ENCODE measurements at regions not wholly inside any gene's neighbourhood (a gene's known extent, or its start where the extent isn't known, plus 50 kb on each side); places are given as distances from the start of the nearest gene placed in this dataset.
A peak's percentile ranks its signal among the peaks of the same experiment; 100 is the strongest.

DNA sequence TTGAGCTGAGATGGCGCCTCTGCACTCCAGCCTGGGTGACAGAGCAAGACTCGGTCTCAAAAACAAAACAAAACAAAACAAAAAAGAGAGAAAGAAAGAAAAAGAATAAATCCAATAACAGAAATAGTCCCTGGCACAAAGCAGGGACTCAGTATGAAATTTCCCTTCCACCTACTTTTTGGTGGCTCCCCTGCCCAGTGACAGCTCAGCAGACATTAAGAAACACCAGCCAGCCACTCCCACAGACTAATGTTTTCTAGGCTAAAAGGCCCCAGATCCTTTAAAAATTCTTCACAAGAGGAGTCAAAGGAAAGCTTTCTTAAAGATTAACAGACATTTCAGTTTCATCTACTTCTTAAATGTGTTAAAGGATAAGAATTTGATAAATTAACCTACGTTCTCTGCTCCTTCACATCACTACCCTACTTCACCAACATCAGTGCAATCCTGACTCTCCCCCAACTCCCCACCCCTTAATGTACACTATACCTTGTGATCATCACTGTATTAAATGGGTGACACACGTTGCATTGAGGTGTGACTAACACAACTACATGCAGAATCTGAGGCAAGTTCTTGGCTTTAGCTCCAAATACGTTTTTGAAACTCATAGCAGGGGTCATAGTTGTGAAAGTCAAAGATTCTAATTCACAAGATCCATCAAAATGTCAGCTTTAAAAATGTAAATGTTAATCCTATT is 114.5 kb upstream of the CAV2 start:
- no peak overlapping the region for H3K4me3 ChIP-seq
- H3K27ac ChIP-seq (ENCODE audit: low read depth in 1 of 2, low read length in 1 of 2): no peak overlapping the region
- DNase-seq (no peak), ATAC-seq (ENCODE audit: insufficient read depth, low FRiP score) (peak; percentile 19)
- no peaks in the 10 kb centered on the region for H3K9me3 ChIP-seq (ENCODE audit: control insufficient read depth in 4 of 4, insufficient read depth in 3 of 4, low read length in 3 of 4)
- H3K36me3 ChIP-seq (ENCODE audit: control insufficient read depth in 4 of 4, insufficient read depth in 4 of 4, low read length in 4 of 4): no peaks in the 10 kb centered on the region
- TF ChIP-seq, protein P1, sequence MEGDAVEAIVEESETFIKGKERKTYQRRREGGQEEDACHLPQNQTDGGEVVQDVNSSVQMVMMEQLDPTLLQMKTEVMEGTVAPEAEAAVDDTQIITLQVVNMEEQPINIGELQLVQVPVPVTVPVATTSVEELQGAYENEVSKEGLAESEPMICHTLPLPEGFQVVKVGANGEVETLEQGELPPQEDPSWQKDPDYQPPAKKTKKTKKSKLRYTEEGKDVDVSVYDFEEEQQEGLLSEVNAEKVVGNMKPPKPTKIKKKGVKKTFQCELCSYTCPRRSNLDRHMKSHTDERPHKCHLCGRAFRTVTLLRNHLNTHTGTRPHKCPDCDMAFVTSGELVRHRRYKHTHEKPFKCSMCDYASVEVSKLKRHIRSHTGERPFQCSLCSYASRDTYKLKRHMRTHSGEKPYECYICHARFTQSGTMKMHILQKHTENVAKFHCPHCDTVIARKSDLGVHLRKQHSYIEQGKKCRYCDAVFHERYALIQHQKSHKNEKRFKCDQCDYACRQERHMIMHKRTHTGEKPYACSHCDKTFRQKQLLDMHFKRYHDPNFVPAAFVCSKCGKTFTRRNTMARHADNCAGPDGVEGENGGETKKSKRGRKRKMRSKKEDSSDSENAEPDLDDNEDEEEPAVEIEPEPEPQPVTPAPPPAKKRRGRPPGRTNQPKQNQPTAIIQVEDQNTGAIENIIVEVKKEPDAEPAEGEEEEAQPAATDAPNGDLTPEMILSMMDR (IDR thresholded peaks at IDR 0.05; ENCODE audit: control extremely low read depth, extremely low read depth): no peak
- no peak overlapping the region for H3K9ac ChIP-seq (ENCODE audit: insufficient read depth in 1 of 2, low read length in 2 of 2)
- peaks cover 0 to 19% (median 9%) of the 10 kb centered on the region in 5 donors for H3K4me1 ChIP-seq (ENCODE audit: control insufficient read depth in 5 of 5, insufficient read depth in 5 of 5, low read length in 5 of 5)
- no peaks in the 10 kb centered on the region for H3K27me3 ChIP-seq (ENCODE audit: control insufficient read depth in 3 of 3, insufficient read depth in 3 of 3, low read length in 2 of 3)
- WGBS, 2 donors: 80 to 84% methylated on average over 5 of the region's 5 CpGs

DNA sequence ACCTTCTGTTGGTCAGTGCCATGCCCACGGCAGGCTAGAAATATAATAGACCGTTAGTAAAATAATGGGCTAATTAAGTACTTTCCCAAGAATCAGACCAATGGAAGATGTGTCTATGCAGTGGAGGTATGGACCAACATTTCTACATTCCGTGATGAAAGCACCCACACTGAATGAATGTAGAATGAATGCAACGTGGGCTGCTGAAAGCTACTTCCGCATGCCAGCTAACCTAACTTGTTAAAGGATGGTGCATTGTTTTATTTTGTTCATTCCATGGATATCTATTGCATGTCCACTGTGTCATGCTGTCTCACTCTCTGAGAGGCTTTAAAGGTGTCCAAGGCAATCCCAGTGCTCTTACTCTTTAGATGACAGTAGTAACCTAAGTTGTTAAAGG is 112.9 kb upstream of the CAV2 start:
- H3K9me3 ChIP-seq (ENCODE audit: control insufficient read depth in 4 of 4, insufficient read depth in 3 of 4, low read length in 3 of 4): no peaks in the 10 kb centered on the region
- no peak overlapping the region for H3K9ac ChIP-seq (ENCODE audit: insufficient read depth in 1 of 2, low read length in 2 of 2)
- peaks cover 0 to 10% (median 0%) of the 10 kb centered on the region in 5 donors for H3K4me1 ChIP-seq (ENCODE audit: control insufficient read depth in 5 of 5, insufficient read depth in 5 of 5, low read length in 5 of 5)
- TF ChIP-seq, protein P1 (IDR thresholded peaks at IDR 0.05; ENCODE audit: control extremely low read depth, extremely low read depth): no peak
- H3K27ac ChIP-seq (ENCODE audit: low read depth in 1 of 2, low read length in 1 of 2): no peak overlapping the region
- H3K36me3 ChIP-seq (ENCODE audit: control insufficient read depth in 4 of 4, insufficient read depth in 4 of 4, low read length in 4 of 4): no peaks in the 10 kb centered on the region
- no peak overlapping the region for H3K4me3 ChIP-seq
- H3K27me3 ChIP-seq (ENCODE audit: control insufficient read depth in 3 of 3, insufficient read depth in 3 of 3, low read length in 2 of 3): no peaks in the 10 kb centered on the region
- WGBS, 2 donors: 95% methylated on average over 5 of the region's 5 CpGs
- no peak for ATAC-seq (ENCODE audit: insufficient read depth, low FRiP score)
- no peak for DNase-seq

DNA sequence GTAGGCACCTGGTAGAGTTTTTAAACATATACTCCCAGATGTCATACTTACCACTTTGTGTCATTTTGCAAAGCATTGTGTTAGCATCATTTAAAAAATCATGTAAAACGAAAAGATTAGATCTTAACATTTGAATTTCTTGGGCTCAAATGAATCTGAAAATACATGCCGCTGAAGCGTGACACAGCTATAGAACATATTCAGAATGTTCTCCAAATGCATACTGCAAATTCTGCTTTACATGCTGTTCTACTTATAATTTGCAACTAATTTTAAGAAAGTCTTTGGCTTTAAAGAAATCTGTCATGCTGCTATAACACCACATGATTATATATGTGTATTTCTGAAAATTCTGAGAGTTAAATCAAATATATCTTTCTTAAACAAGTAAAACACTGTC is 109.2 kb upstream of the CAV2 start:
- WGBS, 2 donors: 93 to 96% methylated on average over 3 of the region's 3 CpGs
- Histone ChIP-seq H3K4me1 (ENCODE audit: control insufficient read depth in 5 of 5, insufficient read depth in 5 of 5, low read length in 5 of 5) (peaks cover 0 to 10% (median 4%) of the 10 kb centered on the region in 5 donors), H3K9me3 (ENCODE audit: control insufficient read depth in 4 of 4, insufficient read depth in 3 of 4, low read length in 3 of 4) (no peaks in the 10 kb centered on the region), H3K36me3 (ENCODE audit: control insufficient read depth in 4 of 4, insufficient read depth in 4 of 4, low read length in 4 of 4) (no peaks in the 10 kb centered on the region), H3K9ac (ENCODE audit: insufficient read depth in 1 of 2, low read length in 2 of 2) (no peak overlapping the region), H3K4me3 (no peak overlapping the region), H3K27me3 (ENCODE audit: control insufficient read depth in 3 of 3, insufficient read depth in 3 of 3, low read length in 2 of 3) (no peaks in the 10 kb centered on the region), H3K27ac (ENCODE audit: low read depth in 1 of 2, low read length in 1 of 2) (no peak overlapping the region)
- TF ChIP-seq, protein P1 (IDR thresholded peaks at IDR 0.05; ENCODE audit: control extremely low read depth, extremely low read depth): no peak
- ATAC-seq (ENCODE audit: insufficient read depth, low FRiP score) (no peak), DNase-seq (no peak)

DNA sequence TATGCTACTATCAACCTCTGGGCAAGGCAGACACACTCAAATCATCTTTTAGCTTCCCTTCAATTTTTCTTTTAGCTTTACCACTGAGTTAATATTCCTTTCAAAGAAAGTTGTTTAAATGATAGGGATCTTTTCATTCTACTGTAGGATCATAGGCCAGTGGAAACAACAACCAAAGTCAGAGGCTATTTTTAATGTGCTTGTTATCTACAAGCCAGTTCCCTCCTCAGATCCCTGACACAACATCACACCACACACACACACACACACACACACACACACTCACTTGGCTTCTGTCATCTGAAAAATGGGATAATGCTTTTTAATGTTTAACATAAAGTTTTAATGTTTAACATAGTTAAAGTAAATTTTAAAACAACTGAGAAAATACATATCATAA is 106.7 kb upstream of the CAV2 start:
- TF ChIP-seq, protein P1 (IDR thresholded peaks at IDR 0.05; ENCODE audit: control extremely low read depth, extremely low read depth): no peak
- H3K4me3 ChIP-seq: no peak overlapping the region
- H3K36me3 ChIP-seq (ENCODE audit: control insufficient read depth in 4 of 4, insufficient read depth in 4 of 4, low read length in 4 of 4): no peaks in the 10 kb centered on the region
- DNase-seq: no peak
- no peak for ATAC-seq (ENCODE audit: insufficient read depth, low FRiP score)
- no peak overlapping the region for H3K9ac ChIP-seq (ENCODE audit: insufficient read depth in 1 of 2, low read length in 2 of 2)
- H3K9me3 ChIP-seq (ENCODE audit: control insufficient read depth in 4 of 4, insufficient read depth in 3 of 4, low read length in 3 of 4): no peaks in the 10 kb centered on the region
- H3K27me3 ChIP-seq (ENCODE audit: control insufficient read depth in 3 of 3, insufficient read depth in 3 of 3, low read length in 2 of 3): no peaks in the 10 kb centered on the region
- H3K4me1 ChIP-seq (ENCODE audit: control insufficient read depth in 5 of 5, insufficient read depth in 5 of 5, low read length in 5 of 5): peaks cover 0 to 17% (median 5%) of the 10 kb centered on the region in 5 donors
- H3K27ac ChIP-seq (ENCODE audit: low read depth in 1 of 2, low read length in 1 of 2): peak overlapping the region in 1 of 2 donors; percentile 29
